Adrenal gland (tissue), 9 donors: ENCODE measurements at regions not wholly inside any gene's neighbourhood (a gene's known extent, or its start where the extent isn't known, plus 50 kb on each side); places are given as distances from the start of the nearest gene placed in this dataset.
"Not testable (repeated sequence)": the region's sequence is repeated elsewhere in the genome, so short reads cannot be mapped to it uniquely, and the experiment has no call there.

ENCODE experiments used
- DNase-seq, 7 donors: peaks; one replicate each; pipeline ENCODE4 v3.0.0-alpha.2; 2019 to 2020
- H3K27ac ChIP-seq, 5 donors: fragments of 200-600 bp; sonication (generic) in 4 of 5; 1 replicate in 3 of 5; 2 replicates in 2 of 5; pipeline versions ENCODE4 v1.5.1 to v1.8.0; 2016 to 2020; ENCODE audit warnings: mild to moderate bottlenecking in 1 of 5
- H3K27me3 ChIP-seq: fragments of 200-600 bp; 2 replicates; pipeline ENCODE4 v1.8.0; 2021
- H3K36me3 ChIP-seq, 2 donors: fragments of 200-600 bp; replicated peaks in 1 of 2; 1 replicate in 1 of 2; 2 replicates in 1 of 2; pipeline versions ENCODE4 v1.5.1 to v1.8.0; 2018 to 2022
- H3K4me1 ChIP-seq, 2 donors: fragments of 200-600 bp; replicated peaks in 1 of 2; 1 replicate in 1 of 2; 2 replicates in 1 of 2; pipeline versions ENCODE4 v1.5.1 to v1.8.0; 2018 to 2021
- H3K4me3 ChIP-seq, 4 donors: fragments of 200-600 bp; sonication (generic) in 3 of 4; one replicate each; pipeline ENCODE4 v1.5.1; 2016 to 2018
- H3K9me3 ChIP-seq, 3 donors: fragments of 200-600 bp; sonication (generic) in 1 of 3; replicated peaks in 1 of 3; 1 replicate in 2 of 3; 2 replicates in 1 of 3; pipeline versions ENCODE4 v1.5.1 to v1.8.0; 2016 to 2021
- POLR2A ChIP-seq, 2 donors: fragments of 450-650 bp; IDR thresholded peaks; one replicate each; pipeline ENCODE4 v1.6.1; 2017; ENCODE audit warnings: antibody characterized with exemption in 2 of 2, mild to moderate bottlenecking in 2 of 2, moderate library complexity in 1 of 2
- WGBS, 4 donors: extraction: QIAGEN DNeasy Blood & Tissue Kit in 2 of 4; methylation state at CpG; one replicate each; pipeline versions ENCODE4 v1.1.5 to v1.1.7; 2013 to 2017; 5-methylcytosine and 5-hydroxymethylcytosine counted together
- intact Hi-C, 2 donors: fragments of 100-400 bp; cut with DNase I; formaldehyde crosslinking; loops; one replicate each; pipeline versions ENCODE4 v1.14.1 to v1.15.0; 2022 to 2023
- TF ChIP-seq, protein P1 (sequence below), 6 experiments: fragments of 450-650 bp in 4 of 6; fragments of 200-600 bp in 2 of 6; sonication (generic) in 1 of 6; IDR thresholded peaks; 1 replicate in 5 of 6; 2 replicates in 1 of 6; pipeline versions ENCODE4 v1.5.1 to v1.8.0; 2016 to 2021; ENCODE audit warnings: antibody characterized with exemption in 6 of 6, mild to moderate bottlenecking in 2 of 6, moderate library complexity in 1 of 6
- donor health status: healthy with polysubstance abuse.
- donor health status: Bipolar disorder and iron deficiency.
- donor health status: DM: yes; HTN: yes; CAD: no.
- donor health status: DM: no; HTN: no; CAD: no.
- donor health status: DM: no; HTN: no; CAD: no.

DNA sequence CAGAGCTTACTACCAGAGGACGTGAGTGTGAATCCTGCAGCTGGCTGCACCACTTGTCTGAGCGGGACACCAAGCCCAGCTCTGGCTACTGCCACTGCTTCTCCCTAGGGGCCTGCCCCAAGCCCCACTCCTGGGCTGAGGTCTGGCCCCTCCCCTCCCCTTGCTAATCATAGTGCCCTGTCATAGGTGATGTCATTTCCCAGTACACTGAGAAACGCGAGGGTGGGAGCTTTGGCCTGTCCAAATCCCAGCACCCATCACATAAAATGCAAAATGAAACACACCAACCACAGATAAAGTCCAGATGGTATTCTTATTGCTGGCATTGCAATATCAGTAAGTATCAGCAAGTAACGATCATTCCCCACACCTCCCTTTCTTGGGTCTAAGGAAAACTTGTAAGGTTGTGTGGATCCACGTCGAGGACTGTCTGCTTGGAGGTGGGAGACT is 77.7 kb downstream of the TOMM20 start:
- no peaks in the 10 kb centered on the region for H3K9me3 ChIP-seq
- DNase-seq: peak in 1 of 7 donors; percentile 21
- H3K4me1 ChIP-seq: peaks cover 0 to 26% of the 10 kb centered on the region in 2 donors
- TF ChIP-seq, protein P1, sequence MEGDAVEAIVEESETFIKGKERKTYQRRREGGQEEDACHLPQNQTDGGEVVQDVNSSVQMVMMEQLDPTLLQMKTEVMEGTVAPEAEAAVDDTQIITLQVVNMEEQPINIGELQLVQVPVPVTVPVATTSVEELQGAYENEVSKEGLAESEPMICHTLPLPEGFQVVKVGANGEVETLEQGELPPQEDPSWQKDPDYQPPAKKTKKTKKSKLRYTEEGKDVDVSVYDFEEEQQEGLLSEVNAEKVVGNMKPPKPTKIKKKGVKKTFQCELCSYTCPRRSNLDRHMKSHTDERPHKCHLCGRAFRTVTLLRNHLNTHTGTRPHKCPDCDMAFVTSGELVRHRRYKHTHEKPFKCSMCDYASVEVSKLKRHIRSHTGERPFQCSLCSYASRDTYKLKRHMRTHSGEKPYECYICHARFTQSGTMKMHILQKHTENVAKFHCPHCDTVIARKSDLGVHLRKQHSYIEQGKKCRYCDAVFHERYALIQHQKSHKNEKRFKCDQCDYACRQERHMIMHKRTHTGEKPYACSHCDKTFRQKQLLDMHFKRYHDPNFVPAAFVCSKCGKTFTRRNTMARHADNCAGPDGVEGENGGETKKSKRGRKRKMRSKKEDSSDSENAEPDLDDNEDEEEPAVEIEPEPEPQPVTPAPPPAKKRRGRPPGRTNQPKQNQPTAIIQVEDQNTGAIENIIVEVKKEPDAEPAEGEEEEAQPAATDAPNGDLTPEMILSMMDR (IDR thresholded peaks at IDR 0.05): no peak
- no peak for TF ChIP-seq POLR2A (IDR thresholded peaks at IDR 0.05)
- no peaks in the 10 kb centered on the region for H3K27me3 ChIP-seq
- H3K4me3 ChIP-seq: no peak overlapping the region
- intact Hi-C loops: no loop called here
- peak overlapping the region in 2 of 5 donors; percentile 9 to 38 for H3K27ac ChIP-seq
- H3K36me3 ChIP-seq: no peaks in the 10 kb centered on the region
- 64 to 75% (median 69%) methylated on average over 7 of the region's 7 CpGs for WGBS, 4 donors

DNA sequence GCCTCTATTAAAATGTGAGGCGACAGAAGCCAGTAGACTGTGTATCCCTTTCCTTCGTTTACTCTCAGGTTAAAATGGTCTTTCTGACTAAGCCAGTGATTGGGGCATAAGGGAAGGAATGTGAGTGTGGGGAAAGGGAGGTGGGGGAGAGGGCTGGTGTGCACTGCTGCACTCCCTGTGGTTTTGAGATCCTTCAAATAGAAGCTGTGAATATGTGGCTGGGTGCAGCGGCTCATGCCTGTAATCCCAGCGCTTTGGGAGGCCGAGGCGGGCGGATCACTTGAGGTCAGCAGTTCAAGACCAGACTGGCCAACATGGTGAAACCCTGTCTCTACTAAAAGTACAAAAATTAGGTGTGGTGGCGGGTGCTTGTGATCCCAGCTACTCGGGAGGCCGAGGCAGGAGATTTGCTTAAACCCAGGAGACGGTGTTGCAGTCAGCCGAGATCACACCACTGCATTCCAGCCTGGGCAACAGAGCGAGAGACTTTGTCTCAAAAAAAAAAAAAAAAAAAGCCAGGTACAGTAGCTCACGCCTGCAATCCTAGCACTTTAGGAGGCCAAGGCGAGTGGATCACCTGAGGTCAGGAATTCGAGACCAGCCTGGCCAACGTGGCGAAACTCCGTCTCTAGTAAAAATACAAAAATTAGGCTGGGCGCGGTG is 78.8 kb downstream of the TOMM20 start:
- H3K4me3 ChIP-seq, H3K9me3 ChIP-seq, H3K36me3 ChIP-seq, intact Hi-C loops, H3K27me3 ChIP-seq, DNase-seq: not testable (repeated sequence)
- Histone ChIP-seq H3K4me1 (peaks cover 0 to 26% of the 10 kb centered on the region in 2 donors), H3K27ac (peak overlapping the region in 2 of 5 donors; percentile 80 to 84)
- 94 to 97% (median 96%) methylated on average over 21 of the region's 21 CpGs for WGBS, 4 donors

DNA sequence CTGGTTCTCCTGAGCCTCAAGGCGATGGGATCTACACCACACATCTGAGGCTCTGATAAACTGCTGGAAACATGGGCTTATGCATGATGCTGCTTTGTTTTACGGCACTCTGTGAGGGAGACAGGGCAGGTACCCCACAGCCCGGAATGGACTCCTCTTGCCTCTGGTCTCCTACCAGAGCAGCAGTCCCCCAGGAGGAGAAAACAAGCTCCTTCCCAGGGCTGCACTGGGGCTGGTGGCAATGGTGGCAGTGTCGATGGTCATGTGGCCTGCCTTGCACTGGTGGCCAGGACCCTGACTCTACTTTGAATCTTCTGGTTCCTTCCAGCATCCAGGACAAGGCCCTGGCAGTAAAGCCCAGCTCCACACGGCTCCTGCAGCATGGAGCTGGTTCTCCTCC is 79.4 kb downstream of the TOMM20 start:
- no peak for TF ChIP-seq POLR2A (IDR thresholded peaks at IDR 0.05)
- TF ChIP-seq, protein P1 (IDR thresholded peaks at IDR 0.05): no peak
- intact Hi-C loops: no loop called here
- Histone ChIP-seq H3K9me3 (no peaks in the 10 kb centered on the region), H3K27ac (peak overlapping the region in 3 of 5 donors; percentile 72 to 84 (median 80)), H3K4me3 (no peak overlapping the region), H3K4me1 (peaks cover 0 to 26% of the 10 kb centered on the region in 2 donors), H3K27me3 (no peaks in the 10 kb centered on the region), H3K36me3 (no peaks in the 10 kb centered on the region)
- DNase-seq: no peak
- 85 to 98% (median 92%) methylated on average over 5 of the region's 5 CpGs for WGBS, 4 donors

DNA sequence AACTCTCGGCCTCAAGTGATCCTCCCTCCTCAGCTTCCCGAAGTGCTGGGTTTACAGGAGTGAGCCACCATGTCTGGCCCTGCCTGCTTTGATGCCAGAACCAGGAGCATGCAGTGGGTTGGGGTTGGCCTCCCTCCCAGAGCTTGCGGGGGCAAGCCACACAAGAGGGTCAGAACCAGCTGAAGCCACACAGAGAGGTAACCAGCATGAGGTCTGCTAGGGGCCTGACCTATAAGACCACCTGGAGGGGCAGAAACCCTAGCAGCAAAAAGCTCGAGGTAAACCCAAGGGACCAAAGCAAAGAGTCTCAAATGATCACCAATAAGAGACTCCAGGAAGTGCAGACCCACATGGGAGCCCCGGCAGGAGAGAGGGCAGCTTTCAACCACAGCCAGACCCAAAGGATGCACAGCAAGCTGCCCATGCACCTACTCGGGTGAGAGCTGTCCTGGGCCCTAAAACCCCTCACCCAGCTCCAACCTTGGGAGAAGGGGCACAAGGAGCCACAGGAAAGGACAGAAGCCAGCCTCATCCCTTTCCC is 81.2 kb downstream of the TOMM20 start:
- 68 to 84% (median 75%) methylated on average over 6 of the region's 6 CpGs for WGBS, 4 donors
- no peak for DNase-seq
- peaks cover 0 to 26% of the 10 kb centered on the region in 2 donors for H3K4me1 ChIP-seq
- no peak overlapping the region for H3K4me3 ChIP-seq
- H3K27me3 ChIP-seq: no peaks in the 10 kb centered on the region
- intact Hi-C loops: no loop called here
- H3K9me3 ChIP-seq: no peaks in the 10 kb centered on the region
- TF ChIP-seq, protein P1 (IDR thresholded peaks at IDR 0.05): no peak
- no peak for TF ChIP-seq POLR2A (IDR thresholded peaks at IDR 0.05)
- peak overlapping the region; percentile 25 to 84 (median 72) for H3K27ac ChIP-seq
- H3K36me3 ChIP-seq: no peaks in the 10 kb centered on the region
